CD14-positive monocyte (primary cell): ENCODE measurements at regions not wholly inside any gene's neighbourhood (a gene's known extent, or its start where the extent isn't known, plus 50 kb on each side); places are given as distances from the start of the nearest gene placed in this dataset.

ENCODE experiments used
- DNase-seq, 3 donors: peaks; one replicate each; pipeline ENCODE4 v3.0.0-alpha.2; 2011 to 2022
- H2AFZ ChIP-seq: 2 replicates; pipeline ENCODE4 v1.6.0; 2012; ENCODE audit warnings: mild to moderate bottlenecking, low read depth, low read length, inconsistent platforms; ENCODE audit not compliant: insufficient read depth, poor library complexity, severe bottlenecking
- H3K27ac ChIP-seq, 2 donors: 1 replicate in 1 of 2; 2 replicates in 1 of 2; pipeline ENCODE4 v1.5.1; 2012 to 2013; ENCODE audit warnings: low read length in 2 of 2, control low read depth in 1 of 2, inconsistent platforms in 1 of 2, low read depth in 1 of 2, mild to moderate bottlenecking in 1 of 2
- H3K27me3 ChIP-seq, 2 donors: one replicate each; pipeline versions ENCODE4 v1.6.0 to v1.6.1; 2011 to 2013; ENCODE audit warnings: low read length in 2 of 2; ENCODE audit not compliant: control insufficient read depth in 2 of 2, insufficient read depth in 2 of 2
- H3K36me3 ChIP-seq, 2 donors: replicated peaks in 1 of 2; 1 replicate in 1 of 2; 2 replicates in 1 of 2; pipeline versions ENCODE4 v1.5.1 to v1.6.1; 2012 to 2013; ENCODE audit warnings: low read length in 2 of 2, control low read depth in 1 of 2, inconsistent platforms in 1 of 2, mild to moderate bottlenecking in 1 of 2; ENCODE audit not compliant: insufficient read depth in 2 of 2, control insufficient read depth in 1 of 2
- H3K4me1 ChIP-seq, 2 donors: 1 replicate in 1 of 2; 2 replicates in 1 of 2; pipeline versions ENCODE4 v1.5.1 to v1.6.1; 2012 to 2013; ENCODE audit warnings: low read length in 2 of 2, control low read depth in 1 of 2, inconsistent platforms in 1 of 2, mild to moderate bottlenecking in 1 of 2, moderate library complexity in 1 of 2; ENCODE audit not compliant: insufficient read depth in 2 of 2, control insufficient read depth in 1 of 2
- H3K4me2 ChIP-seq: replicated peaks from 2 replicates; pipeline ENCODE3; 2012; ENCODE audit warnings: low read length, moderate library complexity, mild to moderate bottlenecking; ENCODE audit not compliant: poor library complexity, severe bottlenecking; ENCODE audit errors: extremely low read depth
- H3K4me3 ChIP-seq, 3 experiments: fragments of 200-600 bp in 1 of 3; sonication (generic) in 1 of 3; replicated peaks in 1 of 3; 1 replicate in 2 of 3; 2 replicates in 1 of 3; pipeline ENCODE4 v1.5.1; 2011 to 2013; ENCODE audit warnings: low read length in 3 of 3, mild to moderate bottlenecking in 3 of 3, control low read depth in 2 of 3, low read depth in 2 of 3, inconsistent platforms in 1 of 3, moderate library complexity in 1 of 3
- H3K79me2 ChIP-seq: 2 replicates; pipeline ENCODE4 v1.6.0; 2012; ENCODE audit warnings: mild to moderate bottlenecking, control low read depth, inconsistent platforms, low read length, moderate library complexity; ENCODE audit not compliant: insufficient read depth
- H3K9ac ChIP-seq: 2 replicates; pipeline ENCODE4 v1.6.0; 2017; ENCODE audit warnings: low read length, mild to moderate bottlenecking; ENCODE audit not compliant: insufficient read depth, poor library complexity, severe bottlenecking
- H3K9me3 ChIP-seq, 2 donors: replicated peaks in 1 of 2; 1 replicate in 1 of 2; 2 replicates in 1 of 2; pipeline versions ENCODE4 v1.5.1 to v1.6.1; 2012 to 2013; ENCODE audit warnings: low read length in 2 of 2, control low read depth in 1 of 2; ENCODE audit not compliant: control insufficient read depth in 1 of 2, insufficient read depth in 1 of 2
- H4K20me1 ChIP-seq: 2 replicates; pipeline ENCODE4 v1.6.0; 2012; ENCODE audit warnings: mild to moderate bottlenecking, low read length, control low read depth, moderate library complexity; ENCODE audit not compliant: insufficient read depth
- H3K27ac Mint-ChIP-seq, 7 donors: one replicate each; pipeline ENCODE4 v1.8.0; 2020; ENCODE audit warnings: mild to moderate bottlenecking in 7 of 7, mixed read lengths in 7 of 7, moderate library complexity in 6 of 7, inconsistent platforms in 2 of 7
- H3K27me3 Mint-ChIP-seq, 3 donors: one replicate each; pipeline ENCODE4 v1.8.0; 2021 to 2022; ENCODE audit warnings: low read depth in 3 of 3, mild to moderate bottlenecking in 3 of 3, mixed read lengths in 3 of 3, moderate library complexity in 3 of 3, inconsistent platforms in 1 of 3
- H3K36me3 Mint-ChIP-seq, 2 donors: one replicate each; pipeline ENCODE4 v1.8.0; 2020; ENCODE audit warnings: mixed read lengths in 2 of 2, inconsistent platforms in 1 of 2, mild to moderate bottlenecking in 1 of 2
- H3K4me1 Mint-ChIP-seq: one replicate; pipeline ENCODE4 v1.8.0; 2020; ENCODE audit warnings: mild to moderate bottlenecking, mixed read lengths
- H3K4me3 Mint-ChIP-seq, 2 donors: one replicate each; pipeline ENCODE4 v1.8.0; 2020; ENCODE audit warnings: mild to moderate bottlenecking in 2 of 2, mixed read lengths in 2 of 2, moderate library complexity in 1 of 2
- H3K9me3 Mint-ChIP-seq, 7 donors: one replicate each; pipeline ENCODE4 v1.8.0; 2020 to 2022; ENCODE audit warnings: mixed read lengths in 7 of 7, mild to moderate bottlenecking in 6 of 7, moderate library complexity in 6 of 7, inconsistent platforms in 2 of 7
- CTCF ChIP-seq: fragments of 200-600 bp; IDR thresholded peaks from one replicate; pipeline ENCODE4 v1.8.0; 2022; ENCODE audit warnings: antibody characterized with exemption, mild to moderate bottlenecking
- WGBS: methylation state at CpG from one replicate; pipeline ENCODE4 v1.1.5; 2013; ENCODE audit warnings: missing lambda C conversion rate; ENCODE audit not compliant: insufficient coverage; 5-methylcytosine and 5-hydroxymethylcytosine counted together
- intact Hi-C, 2 donors: fragments of 100-400 bp; cut with micrococcal nuclease; formaldehyde crosslinking; loops; one replicate each; pipeline versions ENCODE4 v1.15.0 to v1.15.1; 2023

- intact Hi-C loops, result no loop called here
- no peaks in the 10 kb centered on the region for H3K79me2 ChIP-seq
Observed at GRCh38 chr4:100891808-100892207, 374.0 kb upstream of the EMCN start.

GRCh38 chr4:100889898-100890297 lies 372.1 kb upstream of the EMCN start:
- Histone ChIP-seq H3K9me3 (peaks cover 0 to 6% of the 10 kb centered on the region in 2 donors), H3K9ac (no peak overlapping the region)

More at GRCh38 chr4:100891808-100892207, 374.0 kb upstream of the EMCN start:
- Mint-ChIP-seq H3K27me3 (no peaks in the 10 kb centered on the region), H3K27ac (no peak overlapping the region), H3K36me3 (no peaks in the 10 kb centered on the region), H3K4me3 (no peak overlapping the region), H3K4me1 (peaks cover 11% of the 10 kb centered on the region), H3K9me3 (peaks cover 0 to 11% (median 5%) of the 10 kb centered on the region in 7 donors)
- Histone ChIP-seq H3K27me3 (no peaks in the 10 kb centered on the region), H3K9me3 (no peaks in the 10 kb centered on the region), H4K20me1 (no peaks in the 10 kb centered on the region), H3K4me3 (no peak overlapping the region), H3K4me1 (peaks cover 0 to 2% of the 10 kb centered on the region in 2 donors), H3K36me3 (no peaks in the 10 kb centered on the region), H3K27ac (no peak overlapping the region), H3K4me2 (no peak overlapping the region), H2AFZ (no peak overlapping the region), H3K9ac (no peak overlapping the region)
- WGBS, result 17% methylated on average over 1 of the region's 2 CpGs
- no peak for DNase-seq
- no peak for TF ChIP-seq CTCF

More at GRCh38 chr4:100889898-100890297, 372.1 kb upstream of the EMCN start:
- TF ChIP-seq CTCF, result no peak
- Histone ChIP-seq H2AFZ (no peak overlapping the region), H4K20me1 (no peaks in the 10 kb centered on the region), H3K79me2 (no peaks in the 10 kb centered on the region), H3K4me1 (no peaks in the 10 kb centered on the region), H3K27ac (no peak overlapping the region), H3K4me2 (no peak overlapping the region), H3K4me3 (no peak overlapping the region), H3K36me3 (no peaks in the 10 kb centered on the region), H3K27me3 (no peaks in the 10 kb centered on the region)
- no peak for DNase-seq
- Mint-ChIP-seq H3K36me3 (no peaks in the 10 kb centered on the region), H3K27me3 (no peaks in the 10 kb centered on the region), H3K4me3 (no peak overlapping the region), H3K9me3 (peaks cover 0 to 20% (median 7%) of the 10 kb centered on the region in 7 donors), H3K4me1 (no peaks in the 10 kb centered on the region), H3K27ac (no peak overlapping the region)
- intact Hi-C loops, result no loop called here
